ENCODE measurements at regions not wholly inside any gene's neighbourhood (a gene's known extent, or its start where the extent isn't known, plus 50 kb on each side); places are given as distances from the start of the nearest gene placed in this dataset.

DNA sequence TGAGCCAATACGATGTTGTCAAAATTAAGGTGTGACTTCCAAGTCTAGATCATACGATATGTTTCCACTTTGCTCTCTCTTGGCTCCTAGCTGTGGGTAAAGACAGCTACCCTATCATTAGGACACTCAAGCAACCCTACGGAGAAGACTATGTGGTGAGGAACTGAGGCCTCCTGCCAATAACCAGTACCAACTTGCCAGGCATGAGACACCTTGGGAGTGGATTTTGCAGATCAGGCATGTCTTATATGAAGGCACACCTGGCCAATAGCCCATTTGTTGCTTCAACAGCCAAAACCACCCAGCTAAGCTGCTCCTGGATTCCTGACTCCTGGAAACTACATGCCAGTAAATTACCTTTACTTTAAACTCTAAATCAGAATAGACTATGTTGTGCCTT, 863.4 kb downstream of the DHX35 start:
- POLR2A ChIA-PET: no interaction called here
- Histone ChIP-seq H3K4me3 (ENCODE audit: low read depth, low read length) (no peak overlapping the region), H3K9me3 (ENCODE audit: control insufficient read depth, insufficient read depth, low read length) (no peaks in the 10 kb centered on the region), H3K27ac (ENCODE audit: low read depth, low read length) (no peak overlapping the region), H3K27me3 (ENCODE audit: control insufficient read depth, insufficient read depth, low read length) (peaks cover 4% of the 10 kb centered on the region)
- CTCF ChIA-PET: interaction anchor here (0.6 to 8.1 kb wide), 2 partner anchors 36 to 48 kb away, joined by 3 to 126 read pairs; no protein-coding TSS in a partner anchor
- no peak for TF ChIP-seq CTCF (IDR thresholded peaks at IDR 0.05; ENCODE audit: low read depth, low read length)
- no peak for DNase-seq (ENCODE audit: low read depth, low spot score)

GRCh38 chr20:39823224-39823623, 861.1 kb downstream of the DHX35 start:
- POLR2A ChIA-PET: interaction anchor here (0.5 to 0.6 kb wide), 2 partner anchors 61 to 1052 kb away, joined by 3 read pairs; no protein-coding TSS in a partner anchor
- Histone ChIP-seq H3K9me3 (ENCODE audit: control insufficient read depth, insufficient read depth, low read length) (no peaks in the 10 kb centered on the region), H3K4me3 (ENCODE audit: low read depth, low read length) (no peak overlapping the region), H3K27ac (ENCODE audit: low read depth, low read length) (no peak overlapping the region), H3K27me3 (ENCODE audit: control insufficient read depth, insufficient read depth, low read length) (no peaks in the 10 kb centered on the region)
- CTCF ChIA-PET: interaction anchor here (0.6 kb wide), 1 partner anchor 51 kb away, joined by 8 read pairs; no protein-coding TSS in a partner anchor
- TF ChIP-seq CTCF (IDR thresholded peaks at IDR 0.05; ENCODE audit: low read depth, low read length): no peak
- no peak for DNase-seq (ENCODE audit: low read depth, low spot score)

DNA sequence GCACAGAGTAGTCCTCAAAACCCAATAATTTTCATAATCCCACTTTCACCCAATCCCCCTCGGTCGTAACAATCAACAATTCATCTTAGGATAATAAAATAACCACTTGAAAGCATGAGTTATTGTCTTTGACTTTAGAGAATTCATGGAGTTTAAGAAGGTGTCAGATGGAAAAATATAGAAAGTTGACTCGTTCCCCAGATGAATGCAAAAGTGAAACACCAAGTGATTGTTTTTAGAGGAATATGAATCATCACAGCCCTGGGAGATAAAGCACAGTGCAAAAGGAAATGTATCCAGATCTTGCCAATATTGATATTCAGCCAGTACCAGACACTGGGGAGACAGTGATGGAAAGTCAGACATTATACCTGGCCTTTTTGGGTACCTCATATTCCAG, 860.5 kb downstream of the DHX35 start:
- Histone ChIP-seq H3K27ac (ENCODE audit: low read depth, low read length) (no peak overlapping the region), H3K9me3 (ENCODE audit: control insufficient read depth, insufficient read depth, low read length) (no peaks in the 10 kb centered on the region), H3K27me3 (ENCODE audit: control insufficient read depth, insufficient read depth, low read length) (no peaks in the 10 kb centered on the region), H3K4me3 (ENCODE audit: low read depth, low read length) (no peak overlapping the region)
- ChIA-PET CTCF (no interaction called here), POLR2A (interaction anchor here (0.6 kb wide), 1 partner anchor 1052 kb away, joined by 3 read pairs; no protein-coding TSS in a partner anchor)
- TF ChIP-seq CTCF (IDR thresholded peaks at IDR 0.05; ENCODE audit: low read depth, low read length): no peak
- no peak for DNase-seq (ENCODE audit: low read depth, low spot score)

- no peak overlapping the region for H3K27ac ChIP-seq (ENCODE audit: low read depth, low read length)
- ChIA-PET CTCF (no interaction called here), POLR2A (no interaction called here)
- TF ChIP-seq CTCF (IDR thresholded peaks at IDR 0.05; ENCODE audit: low read depth, low read length): no peak
- DNase-seq (ENCODE audit: low read depth, low spot score): no peak
- no peaks in the 10 kb centered on the region for H3K27me3 ChIP-seq (ENCODE audit: control insufficient read depth, insufficient read depth, low read length)
- H3K9me3 ChIP-seq (ENCODE audit: control insufficient read depth, insufficient read depth, low read length): no peaks in the 10 kb centered on the region
- H3K4me3 ChIP-seq (ENCODE audit: low read depth, low read length): no peak overlapping the region
Measured at GRCh38 chr20:39813190-39813829, 851.2 kb downstream of the DHX35 start.

- POLR2A ChIA-PET: no interaction called here
- Histone ChIP-seq H3K9me3 (ENCODE audit: control insufficient read depth, insufficient read depth, low read length) (no peaks in the 10 kb centered on the region), H3K27ac (ENCODE audit: low read depth, low read length) (no peak overlapping the region), H3K4me3 (ENCODE audit: low read depth, low read length) (no peak overlapping the region), H3K27me3 (ENCODE audit: control insufficient read depth, insufficient read depth, low read length) (no peaks in the 10 kb centered on the region)
- TF ChIP-seq CTCF (IDR thresholded peaks at IDR 0.05; ENCODE audit: low read depth, low read length): no peak
- CTCF ChIA-PET: no interaction called here
- no peak for DNase-seq (ENCODE audit: low read depth, low spot score)
Measured at GRCh38 chr20:39812116-39812515, 850.0 kb downstream of the DHX35 start.

All from AG04450 (cell line).